NCI-H2081 treated with DMSO at 0.1 percent for 48 hours (cell line): ENCODE measurements at regions not wholly inside any gene's neighbourhood (a gene's known extent, or its start where the extent isn't known, plus 50 kb on each side); places are given as distances from the start of the nearest gene placed in this dataset.
"Not testable (repeated sequence)": the region's sequence is repeated elsewhere in the genome, so short reads cannot be mapped to it uniquely, and the experiment has no call there.

Source experiments
- DNase-seq: peaks from one replicate; lab custom pipeline; 2025; lab: John Stamatoyannopoulos, UW

GRCh38 chr2:44051593-44052347, 56.0 kb upstream of the LRPPRC start:
- no peak for DNase-seq

DNA sequence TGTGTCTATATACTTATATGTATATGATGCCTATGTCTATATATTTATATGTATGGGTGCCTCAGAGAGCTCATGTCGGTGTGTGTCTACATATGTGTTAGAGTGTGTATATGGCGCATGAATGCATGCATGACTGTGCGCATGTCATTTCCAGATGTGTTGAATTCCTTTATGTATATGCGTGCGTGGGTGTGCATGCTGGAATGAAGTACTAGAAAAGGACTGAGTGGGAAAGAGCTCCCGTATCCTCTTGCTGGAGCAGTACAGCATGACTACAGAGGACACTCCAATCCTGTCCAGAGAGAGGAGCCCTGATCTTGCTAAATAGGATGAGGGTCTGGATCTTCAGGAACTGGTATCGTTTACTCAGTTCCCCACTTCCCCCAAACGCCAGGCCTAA, 56.8 kb upstream of the LRPPRC start:
- DNase-seq: no peak

DNA sequence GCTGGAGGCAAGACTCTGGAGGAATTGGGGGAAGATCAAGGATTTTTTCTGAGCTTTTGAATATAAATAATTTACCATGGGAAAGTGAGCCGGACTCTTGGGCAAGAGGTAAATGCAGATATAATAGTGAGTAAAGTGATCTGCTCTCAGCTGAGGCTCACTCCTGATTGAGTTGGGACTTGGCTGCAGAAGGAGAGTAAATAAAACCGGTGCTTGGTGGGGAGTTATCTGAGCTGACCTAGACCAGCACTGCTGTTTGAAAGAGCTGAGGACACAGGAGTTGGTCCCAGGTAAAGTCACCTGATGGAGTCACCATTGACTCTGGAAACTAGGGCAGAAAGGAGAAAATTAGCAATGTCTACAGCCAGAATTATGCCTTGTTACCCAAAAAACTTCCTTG, 57.3 kb upstream of the LRPPRC start:
- DNase-seq: no peak

GRCh38 chr2:44053456-44053855, 57.7 kb upstream of the LRPPRC start:
- no peak for DNase-seq

DNA sequence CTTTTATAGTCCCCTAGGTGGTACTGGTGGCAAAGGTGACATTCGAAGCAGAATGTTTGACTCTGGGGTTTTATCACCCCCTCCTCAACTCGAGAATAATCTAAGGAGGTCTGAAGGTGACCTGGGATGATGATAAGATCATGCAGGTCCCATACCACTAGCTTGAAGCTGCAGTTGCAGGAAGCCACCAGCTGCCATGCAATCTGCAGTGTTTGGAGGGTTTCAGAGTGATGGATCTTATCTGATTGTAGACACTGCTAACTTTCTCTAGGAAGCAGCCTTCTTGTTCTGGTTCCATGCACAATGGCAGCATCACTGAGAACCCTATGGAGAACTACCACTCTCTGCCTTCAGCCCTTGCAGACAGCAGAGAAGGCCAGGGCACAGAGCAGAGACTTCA, 59.4 kb upstream of the LRPPRC start:
- no peak for DNase-seq

GRCh38 chr2:44055664-44056063, 59.9 kb upstream of the LRPPRC start:
- no peak for DNase-seq

GRCh38 chr2:44056947-44057346, 61.2 kb upstream of the LRPPRC start:
- no peak for DNase-seq

GRCh38 chr2:44060286-44060685, 64.5 kb upstream of the LRPPRC start:
- DNase-seq: not testable (repeated sequence)

- no peak for DNase-seq
These were observed 65.2 kb upstream of the LRPPRC start for GRCh38 chr2:44060990-44061389.

DNA sequence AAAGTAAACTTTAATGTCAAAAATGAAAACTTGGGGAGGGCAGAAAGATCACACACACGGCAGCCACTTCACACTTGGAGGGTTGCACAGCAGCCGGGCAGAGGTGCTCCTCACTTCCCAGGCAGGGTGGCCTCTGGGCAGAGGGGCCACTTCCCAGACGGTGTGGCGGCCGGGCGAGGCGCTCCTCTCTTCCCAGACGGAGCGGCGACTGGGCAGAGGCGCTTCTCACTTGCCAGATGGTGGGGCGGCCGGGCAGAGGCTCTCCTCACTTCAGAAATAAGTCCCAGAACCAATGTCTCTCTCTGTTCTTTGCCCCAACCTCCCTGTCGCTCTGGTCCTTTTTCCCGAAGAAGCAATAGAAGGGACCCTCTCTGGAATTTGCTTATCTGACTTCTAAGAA, 65.7 kb upstream of the LRPPRC start:
- no peak for DNase-seq

- no peak for DNase-seq
These were observed 66.1 kb upstream of the LRPPRC start for GRCh38 chr2:44061876-44062275.

DNA sequence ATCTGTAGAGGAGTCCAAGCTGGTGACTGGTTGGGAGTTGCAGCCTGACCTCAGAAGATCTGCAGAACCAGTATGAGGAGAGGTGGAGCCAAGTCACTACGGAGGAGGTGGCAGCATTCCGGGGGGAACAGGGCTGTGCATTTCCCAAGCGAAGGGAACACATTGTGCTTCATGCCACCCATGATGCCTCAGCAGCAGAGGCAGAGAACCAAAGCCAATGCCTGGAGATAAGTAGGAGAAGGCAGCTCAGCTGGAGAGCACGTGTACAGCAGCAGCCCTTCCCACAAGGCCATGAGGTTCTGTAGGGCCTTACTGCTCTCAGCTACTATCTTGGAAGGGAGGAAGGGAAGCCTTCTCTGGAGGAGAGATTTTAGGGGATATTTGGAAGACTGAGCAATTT, 67.2 kb upstream of the LRPPRC start:
- no peak for DNase-seq

- not testable (repeated sequence) for DNase-seq
These were observed 68.5 kb upstream of the LRPPRC start for GRCh38 chr2:44064281-44064680.

- not testable (repeated sequence) for DNase-seq
These were observed 71.4 kb upstream of the LRPPRC start for GRCh38 chr2:44067012-44067790.

GRCh38 chr2:44067791-44068181, 72.0 kb upstream of the LRPPRC start:
- not testable (repeated sequence) for DNase-seq

DNA sequence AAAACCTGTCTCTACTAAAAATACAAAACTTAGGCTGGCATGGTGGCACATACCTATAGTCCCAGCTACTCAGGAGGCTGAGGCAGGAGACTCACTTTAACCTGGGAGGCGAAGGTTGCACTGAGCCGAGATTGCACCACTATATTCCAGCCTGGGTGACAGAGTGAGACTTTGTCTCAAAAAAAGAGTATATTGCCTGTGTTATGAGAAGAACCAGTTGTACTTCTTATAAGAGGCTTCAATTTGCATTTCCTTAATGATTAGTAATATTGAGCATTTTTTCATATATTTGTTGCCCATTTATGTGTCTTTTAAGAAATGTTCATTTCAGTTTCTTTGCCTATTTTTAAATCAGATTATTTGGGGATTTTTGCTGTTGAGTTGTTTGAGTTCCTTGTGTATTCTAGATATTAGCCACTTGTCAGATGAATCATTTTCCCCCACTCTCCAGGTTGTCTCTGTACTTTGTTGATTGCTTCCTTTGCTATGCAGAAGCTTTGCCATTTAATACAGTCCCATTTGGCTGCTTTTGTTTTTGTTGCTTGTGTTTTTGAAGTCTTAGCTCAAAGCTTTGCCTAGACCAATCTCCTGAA, 75.8 kb upstream of the LRPPRC start:
- no peak for DNase-seq

GRCh38 chr2:44073667-44074066, 77.9 kb upstream of the LRPPRC start:
- DNase-seq: not testable (repeated sequence)

- not testable (repeated sequence) for DNase-seq
These were observed 79.0 kb upstream of the LRPPRC start for GRCh38 chr2:44074795-44075194.

DNA sequence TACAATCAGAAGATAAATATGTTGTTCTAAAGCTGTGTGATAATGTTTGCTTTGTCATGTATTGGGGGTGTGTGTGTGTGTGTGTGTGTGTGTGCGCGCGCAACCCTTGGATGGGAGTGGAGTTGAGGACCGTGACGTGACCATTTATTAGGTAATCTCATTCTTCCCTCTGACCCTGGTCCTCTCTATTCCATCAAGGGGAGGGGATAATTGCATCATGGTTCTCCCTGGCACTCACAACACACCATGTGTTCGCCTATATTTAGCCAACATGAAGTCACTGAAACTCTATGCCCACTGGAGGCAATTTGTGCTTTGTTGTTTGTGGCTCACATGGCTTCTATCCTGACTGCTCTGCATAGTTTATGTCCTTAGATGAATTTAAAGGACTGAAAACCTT, 79.8 kb upstream of the LRPPRC start:
- DNase-seq: peak; percentile 21

- DNase-seq: peak; percentile 76
These were observed 82.2 kb upstream of the LRPPRC start for GRCh38 chr2:44077942-44078511.

GRCh38 chr2:44079686-44080085, 83.9 kb upstream of the LRPPRC start:
- no peak for DNase-seq

- no peak for DNase-seq
These were observed 85.6 kb upstream of the PPM1B start for GRCh38 chr2:44083054-44083453.

DNA sequence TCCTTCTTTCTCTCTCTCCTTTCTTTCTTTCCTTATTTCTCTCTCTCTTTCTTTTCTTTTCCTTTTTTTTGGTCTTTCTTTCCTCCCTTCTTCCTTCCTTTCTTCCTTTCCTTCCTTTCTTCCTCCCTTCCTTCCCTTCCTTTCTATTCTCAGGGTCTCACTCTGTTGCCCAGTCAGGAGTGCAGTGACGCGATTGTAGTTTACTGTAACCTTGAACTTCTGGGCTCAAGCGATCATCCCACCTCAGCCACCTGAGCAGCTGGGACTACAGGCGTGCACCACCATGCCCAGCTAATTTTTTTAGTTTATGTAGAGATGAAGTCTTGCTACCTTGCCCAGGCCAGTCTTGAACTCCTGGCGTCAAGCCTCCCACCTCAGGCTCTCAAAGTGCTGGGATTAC, 83.8 kb upstream of the PPM1B start:
- DNase-seq: no peak
